Activated CD4-positive, CD25-positive, alpha-beta regulatory T cell treated with anti-CD3 and anti-CD28 coated beads, Interleukin-2, amount 50 U/mL, for 72 hours (primary cell): ENCODE measurements at regions not wholly inside any gene's neighbourhood (a gene's known extent, or its start where the extent isn't known, plus 50 kb on each side); places are given as distances from the start of the nearest gene placed in this dataset.

Experiments used
- DNase-seq: peaks from one replicate; pipeline ENCODE4 v3.0.0; 2021

GRCh38 chr18:78649421-78649820, 330.2 kb upstream of the SALL3 start:
- no peak for DNase-seq

GRCh38 chr18:78650926-78651325, 328.7 kb upstream of the SALL3 start:
- DNase-seq = no peak

GRCh38 chr18:78652001-78652545, 327.5 kb upstream of the SALL3 start:
- DNase-seq = no peak

- DNase-seq = no peak
Measured at GRCh38 chr18:78655921-78656320, 323.7 kb upstream of the SALL3 start.

GRCh38 chr18:78656346-78656925, 323.2 kb upstream of the SALL3 start:
- DNase-seq = no peak

- DNase-seq = no peak
Measured at GRCh38 chr18:78658531-78658930, 321.1 kb upstream of the SALL3 start.

GRCh38 chr18:78659057-78659456, 320.6 kb upstream of the SALL3 start:
- no peak for DNase-seq

- DNase-seq = no peak
Measured at GRCh38 chr18:78659748-78660147, 319.9 kb upstream of the SALL3 start.

- no peak for DNase-seq
Measured at GRCh38 chr18:78660311-78660710, 319.3 kb upstream of the SALL3 start.

- no peak for DNase-seq
Measured at GRCh38 chr18:78661316-78661715, 318.3 kb upstream of the SALL3 start.

- no peak for DNase-seq
Measured at GRCh38 chr18:78662879-78663278, 316.7 kb upstream of the SALL3 start.

GRCh38 chr18:78664048-78664447, 315.6 kb upstream of the SALL3 start:
- DNase-seq = no peak

GRCh38 chr18:78664848-78665247, 314.8 kb upstream of the SALL3 start:
- DNase-seq = no peak

GRCh38 chr18:78665644-78666043, 314.0 kb upstream of the SALL3 start:
- DNase-seq = no peak

- no peak for DNase-seq
Measured at GRCh38 chr18:78666666-78667335, 312.8 kb upstream of the SALL3 start.

- DNase-seq = no peak
Measured at GRCh38 chr18:78670778-78671391, 308.7 kb upstream of the SALL3 start.

- DNase-seq = no peak
Measured at GRCh38 chr18:78671551-78671950, 308.1 kb upstream of the SALL3 start.

GRCh38 chr18:78672862-78673446, 306.7 kb upstream of the SALL3 start:
- no peak for DNase-seq

GRCh38 chr18:78673516-78674321, 305.9 kb upstream of the SALL3 start:
- DNase-seq = no peak

GRCh38 chr18:78675231-78675630, 304.4 kb upstream of the SALL3 start:
- no peak for DNase-seq

- DNase-seq = no peak
Measured at GRCh38 chr18:78676622-78677482, 302.8 kb upstream of the SALL3 start.
